IPS-20b (cell line): ENCODE measurements at regions not wholly inside any gene's neighbourhood (a gene's known extent, or its start where the extent isn't known, plus 50 kb on each side); places are given as distances from the start of the nearest gene placed in this dataset.

Experiments
- H3K27ac ChIP-seq: one replicate; pipeline ENCODE4 v1.5.1; 2013; ENCODE audit warnings: low read length
- H3K27me3 ChIP-seq: 2 replicates; pipeline ENCODE4 v1.6.1; 2013; ENCODE audit warnings: mild to moderate bottlenecking, low read length, inconsistent platforms; ENCODE audit not compliant: insufficient read depth
- H3K36me3 ChIP-seq: 2 replicates; pipeline ENCODE4 v1.6.1; 2013; ENCODE audit warnings: low read depth, mild to moderate bottlenecking, inconsistent platforms, low read length, moderate library complexity; ENCODE audit not compliant: insufficient read depth
- H3K4me1 ChIP-seq: 2 replicates; pipeline ENCODE4 v1.6.1; 2013; ENCODE audit warnings: mild to moderate bottlenecking, control low read depth, inconsistent platforms, low read length, moderate library complexity; ENCODE audit not compliant: insufficient read depth
- H3K4me3 ChIP-seq: 2 replicates; pipeline ENCODE4 v1.5.1; 2013; ENCODE audit warnings: mild to moderate bottlenecking, low read length, inconsistent platforms
- H3K9ac ChIP-seq: 2 replicates; pipeline ENCODE4 v1.6.1; 2013; ENCODE audit warnings: low read depth, mild to moderate bottlenecking, inconsistent platforms, low read length, moderate library complexity
- H3K9me3 ChIP-seq: 2 replicates; pipeline ENCODE4 v1.6.1; 2013; ENCODE audit warnings: mild to moderate bottlenecking, low read depth, low read length, inconsistent platforms; ENCODE audit not compliant: insufficient read depth

DNA sequence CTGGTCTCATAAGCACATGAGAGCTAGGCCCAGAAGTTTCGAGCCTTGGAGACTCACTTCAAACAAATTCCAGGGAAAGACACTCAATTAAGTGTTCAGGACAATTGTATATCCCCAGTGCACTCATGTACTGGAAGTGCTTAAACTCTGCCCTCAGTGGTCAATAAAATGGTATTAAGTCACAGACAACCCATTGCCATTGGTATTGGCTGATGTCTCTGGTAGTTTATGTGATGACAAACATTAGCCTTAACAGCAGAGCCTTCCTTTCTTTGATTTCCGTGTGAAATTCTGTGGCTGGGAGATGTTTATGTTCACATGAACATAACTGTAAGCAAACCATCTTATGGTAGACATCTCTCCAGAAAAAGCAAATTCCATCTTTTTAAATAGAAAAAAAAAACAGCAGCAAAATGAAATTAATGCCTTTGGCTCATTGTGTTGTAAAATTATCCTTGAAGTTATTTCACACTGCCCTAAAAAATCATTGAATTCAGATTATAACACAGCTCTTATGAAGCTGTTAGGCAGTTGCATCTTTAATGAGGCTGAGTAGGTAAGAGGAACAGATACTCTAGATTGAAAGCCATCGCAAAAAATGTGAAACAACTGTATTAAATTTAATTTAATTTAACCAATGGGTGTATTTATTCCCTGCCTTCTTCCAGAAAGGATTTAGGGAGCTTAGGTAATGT is 216.2 kb upstream of the PLEKHG7 start:
- Histone ChIP-seq H3K36me3 (no peaks in the 10 kb centered on the region), H3K9me3 (no peaks in the 10 kb centered on the region; the same call in 1 of the 2 replicates), H3K27me3 (no peaks in the 10 kb centered on the region), H3K9ac (no peak overlapping the region), H3K27ac (no peak overlapping the region), H3K4me3 (no peak overlapping the region), H3K4me1 (peaks cover 5% of the 10 kb centered on the region; the same call in 1 of the 2 replicates)

DNA sequence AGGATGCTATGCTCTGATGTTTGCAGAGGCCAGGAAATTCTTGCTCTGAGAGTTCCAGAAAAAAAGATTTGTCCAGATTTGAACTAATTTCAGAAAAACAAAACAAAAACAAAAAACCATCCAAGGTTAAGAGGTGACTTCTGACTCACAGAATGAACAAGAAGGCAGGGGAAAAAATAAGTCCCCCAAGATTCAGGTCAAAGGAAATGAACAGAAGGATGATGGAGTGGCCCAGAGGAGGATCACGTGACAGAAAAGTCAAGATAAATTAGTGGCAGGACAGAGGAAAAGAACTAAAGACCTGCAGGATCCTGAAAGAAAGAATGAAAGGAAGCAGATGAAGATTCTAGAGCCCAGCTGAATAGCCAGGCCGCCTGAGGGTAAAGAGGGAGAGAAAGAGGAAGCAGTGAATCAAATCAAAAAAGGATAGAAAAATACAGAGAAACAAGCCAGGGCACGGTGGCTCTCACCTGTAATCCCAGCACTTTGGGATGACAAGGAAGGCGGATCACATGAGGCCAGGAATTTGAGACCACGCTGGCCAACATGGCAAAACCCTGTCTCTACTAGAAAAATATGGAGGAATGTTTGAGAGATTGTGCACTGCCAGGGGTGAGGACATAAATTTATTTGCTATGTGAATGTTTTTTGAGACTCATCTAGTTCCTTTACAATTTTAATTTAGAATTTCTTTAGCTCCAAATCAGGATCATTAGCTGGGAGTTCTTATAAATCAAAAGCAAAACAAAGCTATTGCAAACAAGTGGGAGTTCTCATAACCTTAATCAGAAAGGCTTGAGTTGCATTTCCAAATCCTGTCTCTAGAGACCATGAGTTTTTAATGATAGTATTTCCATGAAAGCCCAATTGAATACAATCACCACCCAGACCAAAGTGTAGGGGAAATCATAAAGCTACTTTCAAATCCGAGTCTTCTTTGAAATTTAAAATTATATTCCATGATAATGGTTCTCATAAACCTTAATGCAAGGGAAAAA is 217.1 kb upstream of the PLEKHG7 start:
- Histone ChIP-seq H3K36me3 (no peaks in the 10 kb centered on the region), H3K9ac (no peak overlapping the region), H3K27me3 (no peaks in the 10 kb centered on the region), H3K4me1 (peaks cover 5% of the 10 kb centered on the region; the same call in 1 of the 2 replicates), H3K4me3 (no peak overlapping the region), H3K9me3 (no peaks in the 10 kb centered on the region), H3K27ac (no peak overlapping the region)

DNA sequence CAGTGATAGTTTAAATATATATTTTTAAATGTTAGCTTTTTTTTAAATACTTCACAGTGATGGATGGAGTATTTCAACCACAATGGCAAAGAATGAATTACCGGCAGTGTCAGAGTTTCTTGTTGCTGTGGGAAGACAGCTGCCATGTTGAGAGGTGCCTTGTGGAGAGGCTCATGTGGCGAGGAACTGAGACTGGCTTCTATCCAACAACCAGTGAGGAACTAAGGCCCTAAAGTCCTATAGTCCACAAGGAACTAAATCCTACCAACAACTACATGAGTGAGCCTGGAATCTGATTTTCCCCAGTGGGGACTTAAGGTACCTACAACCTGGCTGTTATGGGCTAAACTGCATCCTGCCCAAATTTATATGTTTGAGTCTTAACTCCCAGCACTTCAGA is 220.2 kb upstream of the PLEKHG7 start:
- H3K4me3 ChIP-seq = no peak overlapping the region
- no peaks in the 10 kb centered on the region for H3K27me3 ChIP-seq
- H3K9me3 ChIP-seq = no peaks in the 10 kb centered on the region
- no peak overlapping the region for H3K9ac ChIP-seq
- peaks cover 5% of the 10 kb centered on the region; the same call in 1 of the 2 replicates for H3K4me1 ChIP-seq
- H3K27ac ChIP-seq = no peak overlapping the region
- H3K36me3 ChIP-seq = no peaks in the 10 kb centered on the region

DNA sequence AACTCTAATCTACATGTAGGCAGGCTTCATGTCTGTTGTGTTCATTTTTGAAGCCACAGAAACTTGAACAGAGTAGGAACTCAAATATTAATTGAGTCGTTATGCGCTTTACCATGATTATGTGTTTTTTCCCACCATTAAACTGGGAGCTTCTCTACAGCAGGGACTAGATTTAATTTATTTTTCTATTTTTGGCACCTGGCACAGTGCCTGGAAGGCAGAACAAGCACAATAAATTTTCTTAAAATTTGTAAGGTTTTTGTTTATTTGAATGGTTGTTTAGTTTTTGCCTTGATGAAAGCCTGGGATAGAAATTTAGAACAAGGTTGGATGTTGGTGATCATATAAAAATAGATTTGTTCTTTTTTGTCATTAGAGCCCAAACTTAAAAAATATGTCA is 221.7 kb upstream of the PLEKHG7 start:
- Histone ChIP-seq H3K9me3 (no peaks in the 10 kb centered on the region), H3K27me3 (no peaks in the 10 kb centered on the region), H3K4me3 (no peak overlapping the region), H3K36me3 (no peaks in the 10 kb centered on the region), H3K27ac (no peak overlapping the region), H3K4me1 (peaks cover 3% of the 10 kb centered on the region; the same call in 1 of the 2 replicates), H3K9ac (no peak overlapping the region)

DNA sequence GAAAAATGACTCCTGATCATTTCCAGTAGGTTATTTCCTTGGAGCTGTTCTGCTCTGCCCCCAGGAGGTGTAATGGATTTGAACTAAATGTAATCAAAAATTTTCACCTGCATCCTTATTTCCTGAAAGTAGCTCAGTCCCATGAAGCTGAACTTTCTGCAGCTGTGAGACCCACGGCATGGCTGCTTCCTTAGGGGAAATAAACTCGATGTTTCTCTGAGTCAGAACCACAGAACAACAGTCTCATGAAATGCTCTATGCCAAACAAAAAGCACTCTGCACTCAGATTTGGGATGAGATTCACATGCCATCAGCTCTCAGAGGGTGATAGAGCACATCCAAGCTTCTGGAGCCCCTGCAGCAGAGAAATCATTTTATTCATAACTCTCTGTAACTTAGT is 224.1 kb upstream of the PLEKHG7 start:
- H3K27me3 ChIP-seq = no peaks in the 10 kb centered on the region
- H3K4me3 ChIP-seq = no peak overlapping the region
- no peaks in the 10 kb centered on the region for H3K36me3 ChIP-seq
- H3K4me1 ChIP-seq = peaks cover 3% of the 10 kb centered on the region; the same call in 1 of the 2 replicates
- H3K9me3 ChIP-seq = no peaks in the 10 kb centered on the region
- no peak overlapping the region for H3K27ac ChIP-seq
- no peak overlapping the region for H3K9ac ChIP-seq

DNA sequence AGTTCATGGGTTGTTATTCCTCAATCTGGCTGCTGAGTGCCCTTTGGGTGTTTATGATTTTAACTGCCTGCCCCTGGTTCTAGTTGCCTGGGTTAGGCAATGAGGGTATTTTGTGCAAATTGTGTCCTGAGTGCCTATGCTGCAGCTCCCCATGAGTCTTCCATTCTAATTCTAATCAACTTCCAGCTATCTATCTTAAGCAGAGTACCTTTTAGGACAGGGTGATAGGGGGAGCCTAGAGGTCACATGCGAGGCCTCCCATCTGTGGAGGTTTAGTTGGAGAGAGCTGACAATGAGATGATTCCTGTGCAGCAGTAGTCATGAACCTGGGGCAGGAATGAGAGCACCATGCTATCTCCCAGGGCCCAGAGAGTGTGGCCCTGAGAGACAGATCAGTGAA is 225.9 kb upstream of the PLEKHG7 start:
- Histone ChIP-seq H3K27ac (no peak overlapping the region), H3K4me1 (peaks cover 7% of the 10 kb centered on the region; the same call in 1 of the 2 replicates), H3K36me3 (no peaks in the 10 kb centered on the region), H3K9ac (no peak overlapping the region), H3K4me3 (no peak overlapping the region), H3K27me3 (no peaks in the 10 kb centered on the region), H3K9me3 (no peaks in the 10 kb centered on the region)

DNA sequence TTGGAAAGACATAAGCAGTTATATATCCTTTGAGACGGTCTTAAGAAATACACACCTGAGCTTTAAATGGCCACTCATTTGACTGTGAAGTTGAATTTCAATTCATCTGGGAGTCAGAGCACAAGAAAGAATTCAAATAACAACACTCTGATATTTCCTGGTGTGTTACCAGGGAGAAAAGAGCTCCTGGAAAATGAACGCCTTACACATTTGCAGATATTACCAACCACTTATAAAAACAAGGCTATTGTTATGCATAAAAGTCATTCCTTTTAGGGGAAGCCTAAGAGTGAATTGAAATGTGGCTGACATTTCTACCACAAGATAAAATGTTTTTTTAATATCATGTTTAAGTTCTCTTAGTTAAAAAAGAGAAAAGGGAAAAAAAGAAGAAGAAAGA is 229.2 kb upstream of the PLEKHG7 start:
- Histone ChIP-seq H3K9ac (no peak overlapping the region), H3K4me3 (no peak overlapping the region), H3K27ac (no peak overlapping the region), H3K27me3 (no peaks in the 10 kb centered on the region), H3K36me3 (no peaks in the 10 kb centered on the region), H3K9me3 (no peaks in the 10 kb centered on the region), H3K4me1 (peaks cover 8% of the 10 kb centered on the region; the same call in 1 of the 2 replicates)

DNA sequence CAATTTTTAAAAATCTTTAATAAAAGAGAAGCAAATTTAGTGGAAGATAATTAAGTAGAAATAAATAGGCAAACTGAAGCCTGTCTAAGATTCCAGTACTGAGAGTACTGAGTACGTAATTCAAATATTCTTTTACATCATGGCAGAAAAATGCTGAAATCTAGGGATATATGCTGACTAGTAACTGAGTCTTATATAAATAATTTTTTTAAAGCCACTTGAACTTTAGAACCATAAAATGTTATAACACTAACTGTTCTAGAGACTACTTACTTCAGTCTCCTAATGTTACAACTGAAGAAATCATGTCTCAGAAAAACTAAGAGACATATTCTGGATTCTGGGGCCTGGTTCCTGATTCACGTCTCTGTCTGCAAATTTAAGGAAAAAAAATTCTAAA is 230.6 kb upstream of the PLEKHG7 start:
- H3K27ac ChIP-seq = no peak overlapping the region
- H3K36me3 ChIP-seq = no peaks in the 10 kb centered on the region
- H3K27me3 ChIP-seq = no peaks in the 10 kb centered on the region
- no peak overlapping the region for H3K4me3 ChIP-seq
- no peak overlapping the region for H3K9ac ChIP-seq
- H3K4me1 ChIP-seq = peaks cover 19% of the 10 kb centered on the region; the same call in 1 of the 2 replicates
- H3K9me3 ChIP-seq = no peaks in the 10 kb centered on the region

DNA sequence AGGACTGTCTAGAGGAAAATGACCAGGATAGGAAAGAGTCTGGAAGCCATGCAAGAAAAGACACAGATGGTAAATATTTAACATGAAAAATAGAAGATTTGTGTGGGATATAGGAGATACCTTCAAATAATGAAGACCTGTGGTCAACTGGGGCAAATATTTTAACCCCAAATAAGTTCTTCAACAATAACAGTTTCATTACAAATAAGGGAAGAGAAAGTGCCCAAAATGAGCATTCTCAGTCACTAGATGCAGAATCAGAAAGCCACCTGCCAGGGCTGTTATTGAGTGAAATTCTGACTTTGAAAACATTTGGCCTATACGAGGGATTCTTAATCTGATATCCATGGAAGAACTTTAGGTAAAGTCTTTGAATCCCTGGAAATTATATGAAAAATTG is 231.2 kb upstream of the PLEKHG7 start:
- H3K27me3 ChIP-seq = no peaks in the 10 kb centered on the region
- H3K9ac ChIP-seq = no peak overlapping the region
- H3K4me1 ChIP-seq = peaks cover 26% of the 10 kb centered on the region; the same call in 1 of the 2 replicates
- no peak overlapping the region for H3K4me3 ChIP-seq
- H3K27ac ChIP-seq = no peak overlapping the region
- H3K9me3 ChIP-seq = no peaks in the 10 kb centered on the region
- no peaks in the 10 kb centered on the region for H3K36me3 ChIP-seq

DNA sequence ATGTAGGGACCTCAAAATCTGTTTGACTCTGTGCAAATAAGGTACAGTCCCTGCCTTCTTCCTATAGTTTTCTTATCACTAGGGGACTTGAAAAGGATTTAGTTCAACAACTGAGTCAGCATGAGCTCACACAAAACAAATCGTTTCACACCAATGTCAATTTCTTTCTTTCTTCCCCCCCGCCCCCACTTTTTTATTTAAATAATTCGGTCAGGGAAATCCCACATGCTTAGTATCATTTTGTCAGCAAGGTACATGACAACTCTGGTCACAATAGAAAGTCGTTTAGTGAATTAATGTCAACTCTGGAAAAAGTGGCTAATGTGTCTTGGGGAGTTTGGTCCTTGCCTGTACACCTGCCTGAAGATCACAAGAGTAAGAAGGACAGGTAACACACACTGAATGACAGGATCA is 232.2 kb upstream of the PLEKHG7 start:
- no peaks in the 10 kb centered on the region for H3K9me3 ChIP-seq
- H3K27me3 ChIP-seq = no peaks in the 10 kb centered on the region
- peaks cover 32% of the 10 kb centered on the region; the same call in 1 of the 2 replicates for H3K4me1 ChIP-seq
- no peak overlapping the region for H3K9ac ChIP-seq
- H3K36me3 ChIP-seq = no peaks in the 10 kb centered on the region
- no peak overlapping the region for H3K27ac ChIP-seq
- H3K4me3 ChIP-seq = no peak overlapping the region

DNA sequence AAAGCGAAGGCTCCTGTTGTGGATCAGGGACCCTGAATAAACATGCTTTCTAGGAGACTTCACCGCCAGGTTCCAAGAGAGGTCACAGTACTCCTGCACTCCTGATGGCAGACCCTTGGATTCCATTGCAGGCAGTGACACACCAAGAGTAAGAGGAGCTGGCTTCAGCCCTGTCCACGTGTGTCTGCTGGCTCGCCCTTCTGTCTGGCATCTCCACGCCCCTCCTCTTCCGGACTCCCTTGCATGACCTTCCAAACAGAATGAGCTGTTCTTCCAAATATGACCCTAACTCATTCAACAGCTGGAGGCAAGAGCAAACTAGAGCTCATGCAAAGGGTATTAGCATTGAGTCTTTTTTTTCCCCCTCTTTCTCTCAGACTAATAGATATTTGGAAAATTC is 233.0 kb upstream of the PLEKHG7 start:
- Histone ChIP-seq H3K4me3 (no peak overlapping the region), H3K27me3 (no peaks in the 10 kb centered on the region), H3K36me3 (no peaks in the 10 kb centered on the region), H3K4me1 (peaks cover 40% of the 10 kb centered on the region), H3K9ac (no peak overlapping the region), H3K9me3 (no peaks in the 10 kb centered on the region), H3K27ac (no peak overlapping the region)
